H1 (cell line): ENCODE measurements at regions not wholly inside any gene's neighbourhood (a gene's known extent, or its start where the extent isn't known, plus 50 kb on each side); places are given as distances from the start of the nearest gene placed in this dataset.

ENCODE experiments used
- BCL11A ChIP-seq, 2 experiments: IDR thresholded peaks; one replicate each; pipeline ENCODE4 v1.6.1; 2011; ENCODE audit warnings: low read depth in 2 of 2, low read length in 2 of 2, mild to moderate bottlenecking in 2 of 2
- SIRT6 ChIP-seq: IDR thresholded peaks from one replicate; pipeline ENCODE4 v1.7.1; 2012; ENCODE audit warnings: low read length, inconsistent platforms

DNA sequence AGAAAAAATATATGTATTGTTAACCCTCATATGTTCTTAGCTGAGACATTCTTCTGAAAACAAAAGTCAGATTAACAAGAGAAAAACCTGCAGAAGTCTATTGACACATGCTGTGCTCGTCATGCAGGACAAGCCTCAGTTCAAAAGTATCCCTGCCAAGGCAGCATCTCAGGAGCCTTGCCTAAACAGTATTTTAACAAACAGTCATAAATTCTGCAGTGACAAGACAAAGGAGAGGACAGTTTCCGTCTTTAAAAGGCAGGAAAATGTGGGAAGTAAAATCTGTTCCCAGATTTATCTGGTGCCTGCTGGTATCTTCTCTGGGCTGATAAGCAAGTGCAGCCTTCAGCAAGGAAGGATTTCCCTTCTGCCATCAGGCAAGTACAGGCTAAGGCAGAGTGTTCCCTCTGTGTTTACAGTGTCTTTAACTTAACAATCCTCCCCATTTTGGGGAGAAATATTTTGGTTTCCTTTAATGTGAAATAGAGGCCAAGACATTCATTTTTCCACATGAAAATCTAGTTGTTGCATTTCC lies 480.2 kb upstream of the CCDC196 start (continued):
- TF ChIP-seq BCL11A (IDR thresholded peaks at IDR 0.05; ENCODE audit: low read depth in 2 of 2, low read length in 2 of 2) (no peak), SIRT6 (no peak)
